WERI-Rb-1 (cell line): ENCODE measurements at regions not wholly inside any gene's neighbourhood (a gene's known extent, or its start where the extent isn't known, plus 50 kb on each side); places are given as distances from the start of the nearest gene placed in this dataset.

Source experiments
- DNase-seq: peaks from one replicate; pipeline ENCODE4 v3.0.0-alpha.2; 2020
- H3K27ac ChIP-seq: fragments of 250-450 bp; sonication (Bioruptor Pico); 2 replicates; pipeline ENCODE4 v1.5.1; 2020; ENCODE audit warnings: mild to moderate bottlenecking, moderate library complexity
- H3K27me3 ChIP-seq: fragments of 250-450 bp; sonication (Bioruptor Pico); 2 replicates; pipeline ENCODE4 v1.5.1; 2021; ENCODE audit warnings: mild to moderate bottlenecking, low read depth, moderate library complexity; ENCODE audit not compliant: insufficient read depth, severe bottlenecking
- H3K36me3 ChIP-seq: fragments of 250-450 bp; sonication (Bioruptor Pico); 2 replicates; pipeline ENCODE4 v1.5.1; 2020; ENCODE audit warnings: mild to moderate bottlenecking, moderate library complexity
- H3K4me3 ChIP-seq: 2 replicates; pipeline ENCODE4 v1.5.1; 2011; ENCODE audit warnings: low read depth, mild to moderate bottlenecking, control low read depth, low read length
- H3K9me3 ChIP-seq: fragments of 250-450 bp; sonication (Bioruptor Pico); 2 replicates; pipeline ENCODE4 v1.5.1; 2021; ENCODE audit warnings: mild to moderate bottlenecking, moderate library complexity; ENCODE audit not compliant: severe bottlenecking
- TF ChIP-seq, protein P1 (sequence below): IDR thresholded peaks from 2 replicates; pipeline ENCODE4 v1.5.1; 2011; ENCODE audit warnings: low read depth, mild to moderate bottlenecking, control low read depth, inconsistent platforms, low read length

DNA sequence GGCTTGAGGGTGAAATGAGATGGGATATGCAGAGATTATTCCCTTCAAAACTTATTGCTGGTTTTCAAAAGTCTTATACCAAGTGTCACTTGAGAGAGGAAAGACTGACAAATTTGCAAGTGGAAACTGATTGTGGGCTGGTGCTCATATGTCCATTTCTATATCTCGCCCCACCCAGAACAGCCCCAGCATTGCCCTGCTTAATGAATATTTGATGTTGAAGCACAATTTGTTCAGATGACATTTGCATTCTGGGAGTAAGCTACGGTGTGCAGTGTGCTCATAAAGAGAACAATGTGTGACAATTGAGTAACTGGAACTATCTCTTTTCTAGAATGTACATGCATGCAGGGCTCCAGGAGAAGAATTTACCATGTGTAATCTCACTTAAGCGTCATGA is 223.5 kb upstream of the TRPC5 start:
- H3K4me3 ChIP-seq = no peak overlapping the region
- peak overlapping the region; percentile 62 for H3K27ac ChIP-seq
- TF ChIP-seq, protein P1, sequence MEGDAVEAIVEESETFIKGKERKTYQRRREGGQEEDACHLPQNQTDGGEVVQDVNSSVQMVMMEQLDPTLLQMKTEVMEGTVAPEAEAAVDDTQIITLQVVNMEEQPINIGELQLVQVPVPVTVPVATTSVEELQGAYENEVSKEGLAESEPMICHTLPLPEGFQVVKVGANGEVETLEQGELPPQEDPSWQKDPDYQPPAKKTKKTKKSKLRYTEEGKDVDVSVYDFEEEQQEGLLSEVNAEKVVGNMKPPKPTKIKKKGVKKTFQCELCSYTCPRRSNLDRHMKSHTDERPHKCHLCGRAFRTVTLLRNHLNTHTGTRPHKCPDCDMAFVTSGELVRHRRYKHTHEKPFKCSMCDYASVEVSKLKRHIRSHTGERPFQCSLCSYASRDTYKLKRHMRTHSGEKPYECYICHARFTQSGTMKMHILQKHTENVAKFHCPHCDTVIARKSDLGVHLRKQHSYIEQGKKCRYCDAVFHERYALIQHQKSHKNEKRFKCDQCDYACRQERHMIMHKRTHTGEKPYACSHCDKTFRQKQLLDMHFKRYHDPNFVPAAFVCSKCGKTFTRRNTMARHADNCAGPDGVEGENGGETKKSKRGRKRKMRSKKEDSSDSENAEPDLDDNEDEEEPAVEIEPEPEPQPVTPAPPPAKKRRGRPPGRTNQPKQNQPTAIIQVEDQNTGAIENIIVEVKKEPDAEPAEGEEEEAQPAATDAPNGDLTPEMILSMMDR = no peak
- no peaks in the 10 kb centered on the region for H3K27me3 ChIP-seq
- no peaks in the 10 kb centered on the region for H3K36me3 ChIP-seq
- no peaks in the 10 kb centered on the region for H3K9me3 ChIP-seq
- no peak for DNase-seq

DNA sequence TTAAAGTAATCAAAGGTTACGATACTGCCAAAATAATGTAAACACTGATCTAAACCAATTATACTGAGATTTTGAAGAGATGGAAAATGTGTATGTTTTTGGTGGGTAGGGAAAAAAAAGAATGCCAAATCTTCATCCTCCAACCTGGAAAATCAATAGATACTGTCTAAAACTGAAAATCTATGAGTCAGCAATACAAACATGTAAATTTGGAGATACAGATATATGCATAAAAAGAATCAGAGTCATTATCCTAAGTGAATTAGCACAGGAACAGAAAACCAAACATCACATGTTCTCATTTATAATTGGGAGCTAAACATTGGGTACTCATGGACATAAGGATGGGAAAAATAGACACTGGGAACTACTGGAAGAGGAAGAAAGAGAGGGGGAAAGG is 197.4 kb upstream of the TRPC5 start:
- TF ChIP-seq, protein P1 = no peak
- H3K36me3 ChIP-seq = no peaks in the 10 kb centered on the region
- no peak overlapping the region for H3K27ac ChIP-seq
- no peak overlapping the region for H3K4me3 ChIP-seq
- DNase-seq = no peak
- H3K9me3 ChIP-seq = no peaks in the 10 kb centered on the region
- peaks cover 3% of the 10 kb centered on the region for H3K27me3 ChIP-seq

DNA sequence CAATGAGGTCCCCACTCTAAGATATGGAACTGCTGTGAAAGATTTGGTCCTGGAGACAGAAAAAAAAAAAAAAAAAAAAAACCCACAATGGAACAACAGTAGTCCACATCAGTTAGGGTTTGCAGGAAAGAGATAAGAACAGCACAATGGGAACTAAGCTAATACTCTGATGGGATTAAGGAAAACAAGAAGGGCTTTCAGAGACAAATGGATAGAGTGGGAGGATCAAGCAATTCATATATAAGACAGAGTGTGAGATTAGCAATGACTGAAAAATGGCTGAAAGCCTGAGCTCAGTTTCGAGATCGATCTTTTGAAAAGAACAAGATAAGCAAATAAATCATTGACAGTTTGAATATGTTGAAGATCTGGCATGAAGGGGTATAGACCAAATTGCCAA is 188.4 kb upstream of the TRPC5 start:
- TF ChIP-seq, protein P1 = no peak
- DNase-seq = no peak
- Histone ChIP-seq H3K27ac (peak overlapping the region; percentile 33; the same call in 1 of the 2 replicates), H3K4me3 (no peak overlapping the region), H3K36me3 (no peaks in the 10 kb centered on the region), H3K27me3 (no peaks in the 10 kb centered on the region), H3K9me3 (no peaks in the 10 kb centered on the region)

DNA sequence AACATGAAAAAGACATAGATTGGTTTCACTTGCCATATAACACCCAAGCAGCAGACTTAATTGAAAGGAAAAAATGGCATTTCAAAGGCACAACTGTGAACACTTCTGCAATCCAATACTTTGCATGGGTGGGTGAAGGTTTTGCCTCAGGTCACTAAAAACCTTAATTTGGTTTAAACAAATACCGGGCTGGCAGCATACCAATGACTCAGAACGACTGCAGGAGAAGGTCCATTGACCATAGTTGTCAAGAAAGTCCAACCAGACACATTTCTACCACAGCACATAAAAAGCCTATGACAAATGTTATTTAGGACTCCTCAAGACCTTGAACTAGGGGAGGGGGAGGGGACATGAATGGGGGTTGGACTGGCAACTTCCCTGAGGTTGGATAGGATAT is 183.6 kb upstream of the TRPC5 start:
- DNase-seq = no peak
- Histone ChIP-seq H3K27me3 (no peaks in the 10 kb centered on the region), H3K27ac (no peak overlapping the region), H3K9me3 (peaks cover 3% of the 10 kb centered on the region), H3K36me3 (no peaks in the 10 kb centered on the region), H3K4me3 (no peak overlapping the region)
- TF ChIP-seq, protein P1 = no peak

- DNase-seq = no peak
- no peak overlapping the region for H3K4me3 ChIP-seq
- H3K9me3 ChIP-seq = peaks cover 3% of the 10 kb centered on the region
- H3K27me3 ChIP-seq = no peaks in the 10 kb centered on the region
- no peaks in the 10 kb centered on the region for H3K36me3 ChIP-seq
- no peak overlapping the region for H3K27ac ChIP-seq
- TF ChIP-seq, protein P1 = no peak
These were observed 176.8 kb upstream of the TRPC5 start for GRCh38 chrX:112259375-112259774.

GRCh38 chrX:112254896-112255295 is 172.3 kb upstream of the TRPC5 start:
- Histone ChIP-seq H3K27ac (no peak overlapping the region), H3K4me3 (no peak overlapping the region), H3K27me3 (no peaks in the 10 kb centered on the region), H3K36me3 (no peaks in the 10 kb centered on the region), H3K9me3 (no peaks in the 10 kb centered on the region)
- DNase-seq = no peak
- TF ChIP-seq, protein P1 = no peak
